Muscle of arm (tissue), 1 donor: ENCODE measurements at regions not wholly inside any gene's neighbourhood (a gene's known extent, or its start where the extent isn't known, plus 50 kb on each side); places are given as distances from the start of the nearest gene placed in this dataset.
"Not testable (repeated sequence)": the region's sequence is repeated elsewhere in the genome, so short reads cannot be mapped to it uniquely, and the experiment has no call there.

ENCODE experiments used
- DNase-seq: peaks from one replicate; pipeline ENCODE4 v3.0.0-alpha.2; 2013

GRCh38 chr14:26655128-26655527 lies 57.3 kb upstream of the NOVA1 start:
- no peak for DNase-seq

- DNase-seq: peak; percentile 25
Observed at GRCh38 chr14:26663506-26663905, 65.7 kb upstream of the NOVA1 start.

DNA sequence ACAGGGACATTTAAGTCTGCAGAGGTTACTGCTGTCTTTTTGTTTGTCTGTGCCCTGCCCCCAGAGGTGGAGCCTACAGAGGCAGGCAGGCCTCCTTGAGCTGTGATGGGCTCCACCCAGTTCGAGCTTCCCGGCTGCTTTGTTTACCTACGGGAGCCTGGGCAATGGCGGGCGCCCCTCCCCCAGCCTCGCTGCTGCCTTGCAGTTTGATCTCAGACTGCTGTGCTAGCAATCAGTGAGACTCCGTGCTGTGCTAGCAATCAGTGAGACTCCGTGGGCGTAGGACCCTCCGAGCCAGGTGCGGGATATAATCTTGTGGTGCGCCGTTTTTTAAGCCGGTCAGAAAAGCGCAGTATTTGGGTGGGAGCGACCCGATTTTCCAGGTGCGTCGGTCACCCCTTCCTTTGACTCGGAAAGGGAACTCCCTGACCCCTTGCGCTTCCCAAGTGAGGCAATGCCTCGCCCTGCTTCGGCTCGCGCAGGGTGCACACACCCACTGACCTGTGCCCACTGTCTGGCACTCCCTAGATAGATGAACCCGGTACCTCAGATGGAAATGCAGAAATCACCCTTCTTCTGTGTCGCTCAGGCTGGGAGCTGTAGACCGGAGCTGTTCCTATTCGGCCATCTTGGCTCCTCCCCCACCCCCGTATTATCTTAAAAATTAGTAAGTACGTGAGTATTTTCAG lies 81.0 kb upstream of the NOVA1 start:
- DNase-seq: not testable (repeated sequence)

DNA sequence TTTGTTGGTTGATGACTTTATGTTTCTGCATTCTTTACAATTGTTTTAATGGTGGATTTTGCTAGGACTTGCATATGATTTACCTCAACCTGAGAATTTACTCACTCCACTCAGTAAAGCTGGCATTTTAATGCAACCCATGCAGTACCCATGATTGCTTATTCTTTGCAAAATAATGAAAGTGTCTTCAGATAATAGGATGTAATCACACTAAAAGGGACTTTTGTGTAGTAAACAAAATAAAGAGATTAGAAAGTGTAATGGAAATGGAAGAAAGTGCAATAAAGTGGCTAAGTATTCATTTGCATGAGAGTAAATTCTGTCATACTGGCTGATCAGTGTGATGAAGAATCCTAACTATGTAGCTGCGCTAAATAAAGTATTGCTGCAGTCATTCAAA lies 87.6 kb upstream of the NOVA1 start:
- no peak for DNase-seq

DNA sequence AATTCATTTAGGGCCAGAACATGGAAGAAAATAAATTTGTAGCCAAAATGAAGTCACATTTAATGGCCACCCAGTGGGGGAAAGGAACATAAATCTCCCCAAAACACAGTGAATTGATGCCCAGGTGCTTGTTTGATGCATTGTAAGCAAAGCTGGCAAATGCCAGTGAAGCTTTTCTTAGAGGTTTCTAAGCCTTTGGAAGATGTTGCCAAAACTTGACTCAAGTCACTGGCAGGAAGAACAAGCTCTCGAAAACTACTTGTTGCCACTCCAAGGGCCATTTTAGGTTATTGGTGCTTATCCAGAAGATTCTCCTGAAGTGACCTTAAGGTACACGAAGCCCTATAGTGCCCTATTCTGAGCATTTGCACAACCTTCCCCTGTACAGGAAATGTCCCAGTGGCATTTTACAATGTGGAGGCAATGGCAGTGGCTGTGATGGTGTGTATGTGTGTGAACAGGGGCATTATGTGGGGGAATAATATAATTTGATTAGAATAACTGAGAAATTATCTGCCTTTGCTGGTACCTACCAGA lies 89.5 kb upstream of the NOVA1 start:
- DNase-seq: no peak

DNA sequence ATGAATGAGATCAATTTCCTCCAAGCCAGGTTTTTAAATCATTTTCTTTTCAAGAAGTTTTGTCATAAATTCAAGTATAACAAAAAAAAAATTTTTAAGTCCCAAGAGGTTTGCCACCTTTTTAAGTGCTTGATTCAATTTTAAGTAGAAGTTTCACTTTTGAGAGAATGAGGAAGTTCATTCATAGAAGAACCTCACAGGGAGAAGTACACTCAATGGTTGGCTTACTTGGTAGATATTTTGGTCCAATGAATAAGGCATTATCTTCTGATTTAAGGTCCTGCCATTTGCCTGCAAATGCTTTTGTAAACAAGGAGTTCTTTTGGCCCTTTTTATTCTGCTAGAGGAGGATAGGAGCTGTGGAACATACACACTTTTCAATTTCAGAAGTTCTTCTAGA lies 96.7 kb upstream of the NOVA1 start:
- DNase-seq: no peak

GRCh38 chr14:26702721-26703230 lies 104.9 kb upstream of the NOVA1 start:
- DNase-seq: no peak

DNA sequence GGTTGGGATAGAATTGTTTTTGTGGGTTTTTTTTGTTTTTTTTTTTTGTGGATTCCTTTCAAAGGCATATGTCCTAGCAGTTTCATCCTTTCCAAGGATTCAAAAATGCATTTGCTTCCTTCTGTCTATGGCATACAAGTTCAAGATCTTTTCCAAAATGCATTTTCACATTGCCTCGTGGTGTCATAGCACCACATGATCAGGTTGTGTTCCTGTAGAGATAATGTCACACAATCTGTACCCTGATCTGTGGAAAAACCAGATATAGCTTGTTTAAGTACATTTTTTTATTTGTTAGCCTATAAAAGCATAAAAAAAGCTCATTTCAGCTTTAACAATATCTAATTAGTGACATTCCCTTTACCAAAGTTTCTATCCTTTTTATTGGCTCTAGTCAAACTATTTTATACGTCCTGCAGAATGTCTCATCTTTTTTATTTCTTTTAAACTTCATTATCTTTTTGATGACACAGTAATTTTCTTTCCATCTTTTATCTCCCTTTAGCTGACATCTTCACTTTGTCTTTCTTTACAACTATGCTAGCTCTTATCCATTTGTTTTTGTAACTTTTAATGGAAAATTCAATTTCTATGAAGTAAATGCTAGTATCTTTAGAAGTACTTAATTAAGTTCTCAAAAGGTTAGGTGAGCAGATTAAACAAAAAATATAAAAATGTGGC lies 106.0 kb upstream of the NOVA1 start:
- DNase-seq: no peak

DNA sequence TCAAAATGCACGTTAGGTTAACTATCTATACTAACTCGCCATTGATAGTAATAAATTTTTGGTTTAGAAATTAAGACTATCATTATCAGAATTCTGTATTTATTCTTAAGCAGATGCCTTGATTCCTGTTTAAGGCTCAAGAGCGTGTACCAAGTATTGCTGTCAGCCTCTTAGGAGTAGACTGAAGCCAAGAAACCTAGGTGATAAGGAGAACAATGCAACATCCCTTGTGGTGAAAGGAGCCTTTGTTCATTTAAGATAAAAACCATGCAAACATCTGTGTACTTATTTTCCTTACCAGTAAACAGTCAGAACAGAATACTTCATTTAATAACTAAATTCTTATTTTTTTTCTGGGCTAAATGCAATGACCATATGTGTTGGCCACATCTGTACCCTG lies 109.4 kb upstream of the NOVA1 start:
- no peak for DNase-seq

GRCh38 chr14:26709019-26709418 lies 111.2 kb upstream of the NOVA1 start:
- no peak for DNase-seq

- no peak for DNase-seq
Observed at GRCh38 chr14:26719514-26719913, 121.7 kb upstream of the NOVA1 start.

DNA sequence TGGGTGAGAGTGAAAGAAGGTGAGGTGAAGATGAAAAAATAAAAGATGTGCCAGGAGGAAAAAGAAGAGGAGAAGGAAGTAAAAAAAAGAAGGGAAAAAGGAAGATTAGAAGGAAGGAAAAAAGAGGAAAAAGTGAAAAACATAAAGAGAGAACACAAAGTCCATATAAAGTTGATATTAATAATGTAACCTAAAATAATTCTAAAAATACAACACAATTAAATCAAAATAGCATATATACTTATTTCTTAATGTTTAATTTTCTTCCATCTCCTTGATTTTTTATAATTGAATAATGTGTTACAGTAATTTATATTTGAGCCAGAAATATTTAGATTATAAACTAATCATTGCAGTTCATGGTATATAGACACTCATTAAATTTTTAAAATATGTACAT lies 124.4 kb upstream of the NOVA1 start:
- no peak for DNase-seq

- no peak for DNase-seq
Observed at GRCh38 chr14:26729851-26730250, 132.0 kb upstream of the NOVA1 start.

DNA sequence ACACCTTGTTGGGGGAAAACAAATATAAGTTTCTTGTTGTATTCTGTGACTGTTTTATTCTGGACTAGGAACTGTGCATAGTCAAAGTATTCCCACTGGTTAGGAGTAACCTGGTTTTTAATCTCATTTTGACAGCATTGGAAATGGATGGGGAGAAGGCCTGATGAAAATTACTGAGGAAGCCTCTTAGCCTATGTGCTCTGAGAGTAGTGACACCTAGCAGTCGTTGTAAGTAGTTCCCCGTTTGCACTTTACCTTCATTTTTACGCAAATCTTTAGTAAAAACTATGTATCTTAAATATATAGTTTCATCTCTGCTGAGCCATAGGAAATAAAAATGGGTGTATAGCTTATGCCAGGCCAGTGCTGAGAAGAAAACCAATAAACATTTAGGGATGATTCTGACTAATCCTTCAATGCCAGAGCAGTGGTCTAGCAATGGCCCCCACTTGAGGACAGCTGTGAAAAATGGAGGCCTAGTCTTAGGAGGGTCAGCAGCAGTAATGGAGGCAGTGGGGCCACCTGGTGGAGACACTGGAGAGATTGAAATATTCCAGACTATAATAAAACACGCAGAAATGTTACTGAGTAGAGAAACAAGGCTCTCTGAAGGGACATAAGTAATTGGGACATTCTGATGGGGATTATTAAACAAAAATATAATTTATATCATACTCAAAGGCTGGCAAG lies 133.2 kb upstream of the NOVA1 start:
- DNase-seq: no peak

DNA sequence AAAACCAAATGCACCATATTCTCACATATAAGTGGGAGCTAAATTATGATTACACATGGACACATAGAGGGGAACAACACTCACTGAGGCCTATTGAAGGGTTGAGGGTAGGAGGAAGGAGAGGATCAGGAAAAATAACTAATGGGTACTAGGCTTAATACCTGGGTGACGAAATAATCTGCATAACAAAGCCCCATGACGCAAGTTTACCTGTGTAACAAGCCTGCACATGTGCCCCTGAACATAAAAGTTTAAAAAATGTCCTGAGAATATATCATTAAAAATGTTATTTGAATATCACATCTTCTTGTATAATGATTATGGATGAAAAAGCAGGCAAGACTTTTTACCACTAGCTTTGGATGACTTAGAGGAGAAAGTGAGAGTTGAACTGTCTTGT lies 138.0 kb upstream of the NOVA1 start:
- no peak for DNase-seq

GRCh38 chr14:26738571-26738970 lies 140.7 kb upstream of the NOVA1 start:
- DNase-seq: no peak

DNA sequence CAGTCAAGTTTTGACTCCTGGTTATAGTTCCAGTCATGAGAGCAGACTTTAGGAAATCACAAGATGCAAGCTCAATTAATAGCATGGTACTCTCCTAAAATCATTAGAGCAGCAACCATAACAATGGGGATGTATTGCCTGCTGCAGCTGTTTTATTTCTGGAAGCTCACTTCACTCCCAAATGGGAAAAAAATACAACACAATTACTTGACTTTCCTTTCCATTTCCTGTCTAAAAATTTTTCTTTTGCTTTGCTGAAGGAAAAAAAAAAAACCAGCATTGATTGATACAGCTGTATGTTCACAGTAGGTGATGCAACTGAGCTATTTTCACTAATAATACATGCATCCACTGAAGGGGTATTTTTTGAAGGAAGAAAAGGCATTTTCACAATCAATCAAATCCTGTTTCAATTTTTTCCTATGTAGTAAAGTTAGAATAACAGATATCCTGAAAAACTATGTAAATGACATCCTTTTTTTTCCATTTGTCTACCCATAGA lies 143.9 kb upstream of the NOVA1 start:
- peak; percentile 15 for DNase-seq

GRCh38 chr14:26743284-26743683 lies 145.5 kb upstream of the NOVA1 start:
- no peak for DNase-seq

GRCh38 chr14:26744903-26745302 lies 147.1 kb upstream of the NOVA1 start:
- DNase-seq: no peak

DNA sequence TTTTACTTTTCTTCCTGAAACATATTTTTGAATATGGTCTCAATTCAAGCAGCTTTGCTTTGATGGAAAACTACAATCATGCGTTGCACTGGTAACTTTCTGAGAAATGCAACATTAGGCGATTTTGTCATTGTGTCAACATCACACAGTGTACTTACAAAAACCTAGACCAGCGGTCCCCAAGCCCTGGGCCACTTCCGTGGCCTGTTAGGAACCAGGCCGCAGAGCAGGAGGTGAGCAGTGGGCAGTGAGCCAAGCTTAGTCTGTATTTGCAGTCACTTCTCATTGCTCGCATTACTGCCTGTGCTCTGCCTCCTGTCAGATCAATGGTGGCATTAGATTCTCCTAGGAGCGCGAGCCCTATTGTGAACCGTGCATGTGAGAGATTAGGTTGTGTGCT lies 163.7 kb upstream of the NOVA1 start:
- DNase-seq: no peak

GRCh38 chr14:26765301-26765700 lies 167.5 kb upstream of the NOVA1 start:
- DNase-seq: no peak

GRCh38 chr14:26765768-26766520 lies 168.1 kb upstream of the NOVA1 start:
- peak; percentile 89 for DNase-seq
